ENCODE measurements at regions not wholly inside any gene's neighbourhood (a gene's known extent, or its start where the extent isn't known, plus 50 kb on each side); places are given as distances from the start of the nearest gene placed in this dataset.
"Not testable (repeated sequence)": the region's sequence is repeated elsewhere in the genome, so short reads cannot be mapped to it uniquely, and the experiment has no call there.

GRCh38 chr18:8914404-8915264, 187.9 kb upstream of the NDUFV2 start (continued):
- peak; percentile 26; the same call in 1 of the 2 replicates for TF ChIP-seq ZNF592 (IDR thresholded peaks at IDR 0.05)
- TF ChIP-seq POLR2B (IDR thresholded peaks at IDR 0.05; ENCODE audit: low read depth, partially characterized antibody) = peak; percentile 28
- TF ChIP-seq CHCHD3 (CRISPR knock-in tag; IDR thresholded peaks at IDR 0.05) = peak; percentile 1; the same call in 1 of the 2 replicates
- not testable (repeated sequence) for TF ChIP-seq NR4A1, ID3 (CRISPR knock-in tag; IDR thresholded peaks at IDR 0.05)
- 0 out of 2 replicates have a peak, but pooled peaks have one; percentile 13 for TF ChIP-seq NR4A1 (tag; IDR thresholded peaks at IDR 0.05)
- peak; percentile 4; the same call in 1 of the 2 replicates for TF ChIP-seq DMBX1 (CRISPR knock-in tag; IDR thresholded peaks at IDR 0.05; ENCODE audit: borderline replicate concordance)
- TF ChIP-seq KLF1 (tag; IDR thresholded peaks at IDR 0.05) = 0 out of 2 replicates have a peak, but pooled peaks have one; percentile 51
- TF ChIP-seq ID3 (tag; IDR thresholded peaks at IDR 0.05) = 0 out of 2 replicates have a peak, but pooled peaks have one; percentile 10
- TF ChIP-seq TFAP4 (CRISPR knock-in tag; IDR thresholded peaks at IDR 0.05; ENCODE audit: borderline replicate concordance) = peak; percentile 12; the same call in 1 of the 2 replicates
- peak; percentile 79 for TF ChIP-seq ZFP36 (IDR thresholded peaks at IDR 0.05; ENCODE audit: low read depth, low read length, partially characterized antibody)
- 0 out of 2 replicates have a peak, but pooled peaks have one; percentile 37 for TF ChIP-seq SNIP1 (IDR thresholded peaks at IDR 0.05; ENCODE audit: low read depth)
- 0 out of 2 replicates have a peak, but pooled peaks have one; percentile 41 for TF ChIP-seq HINFP (tag; conservative IDR thresholded peaks at IDR 0.05; ENCODE audit: low read depth)
- TF ChIP-seq HBP1 (CRISPR knock-in tag; IDR thresholded peaks at IDR 0.05) = peak; percentile 80; the same call in 1 of the 2 replicates
- peak; percentile 50; the same call in 1 of the 2 replicates for TF ChIP-seq PHB2 (IDR thresholded peaks at IDR 0.05; ENCODE audit: low read depth)
- peak; percentile 32 for TF ChIP-seq CHD1 (IDR thresholded peaks at IDR 0.05; ENCODE audit: low read length)
- TF ChIP-seq ZNF583 (CRISPR knock-in tag; IDR thresholded peaks at IDR 0.05) = 0 out of 2 replicates have a peak, but pooled peaks have one; percentile 36

All from K562 (cell line).